ENCODE measurements at regions not wholly inside any gene's neighbourhood (a gene's known extent, or its start where the extent isn't known, plus 50 kb on each side); places are given as distances from the start of the nearest gene placed in this dataset.
A peak's percentile ranks its signal among the peaks of the same experiment; 100 is the strongest.

DNA sequence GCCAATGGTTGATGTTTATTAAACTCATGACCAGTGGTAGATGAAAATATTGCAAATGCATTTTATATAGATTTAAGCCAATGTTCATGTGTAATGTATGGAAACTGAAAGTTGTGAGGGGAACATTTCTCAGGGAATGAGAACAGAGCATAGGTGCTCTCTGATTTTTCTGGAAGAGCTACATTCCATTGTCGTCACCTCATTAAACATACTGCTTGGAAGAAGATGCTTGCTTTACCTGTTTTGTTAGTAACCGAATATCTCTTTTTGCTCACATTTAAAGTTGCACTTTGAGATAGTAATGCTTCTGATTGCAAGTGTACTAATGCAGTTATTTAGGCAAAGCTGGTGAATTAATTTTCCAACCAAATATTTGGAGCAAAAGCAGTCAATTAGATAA lies 93.8 kb upstream of the CLCN4 start:
- H3K9me3 ChIP-seq = no peaks in the 10 kb centered on the region
- TF ChIP-seq, protein P1, sequence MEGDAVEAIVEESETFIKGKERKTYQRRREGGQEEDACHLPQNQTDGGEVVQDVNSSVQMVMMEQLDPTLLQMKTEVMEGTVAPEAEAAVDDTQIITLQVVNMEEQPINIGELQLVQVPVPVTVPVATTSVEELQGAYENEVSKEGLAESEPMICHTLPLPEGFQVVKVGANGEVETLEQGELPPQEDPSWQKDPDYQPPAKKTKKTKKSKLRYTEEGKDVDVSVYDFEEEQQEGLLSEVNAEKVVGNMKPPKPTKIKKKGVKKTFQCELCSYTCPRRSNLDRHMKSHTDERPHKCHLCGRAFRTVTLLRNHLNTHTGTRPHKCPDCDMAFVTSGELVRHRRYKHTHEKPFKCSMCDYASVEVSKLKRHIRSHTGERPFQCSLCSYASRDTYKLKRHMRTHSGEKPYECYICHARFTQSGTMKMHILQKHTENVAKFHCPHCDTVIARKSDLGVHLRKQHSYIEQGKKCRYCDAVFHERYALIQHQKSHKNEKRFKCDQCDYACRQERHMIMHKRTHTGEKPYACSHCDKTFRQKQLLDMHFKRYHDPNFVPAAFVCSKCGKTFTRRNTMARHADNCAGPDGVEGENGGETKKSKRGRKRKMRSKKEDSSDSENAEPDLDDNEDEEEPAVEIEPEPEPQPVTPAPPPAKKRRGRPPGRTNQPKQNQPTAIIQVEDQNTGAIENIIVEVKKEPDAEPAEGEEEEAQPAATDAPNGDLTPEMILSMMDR (IDR thresholded peaks at IDR 0.05) = no peak
- TF ChIP-seq POLR2A (IDR thresholded peaks at IDR 0.05) = no peak
- no peak for TF ChIP-seq POLR2AphosphoS5 (IDR thresholded peaks at IDR 0.05)
- no peak for DNase-seq (ENCODE audit: low spot score in 2 of 2)
- peaks cover 0 to 11% of the 10 kb centered on the region in 2 donors for H3K27me3 ChIP-seq
- intact Hi-C loops (cut with DNase I; ENCODE audit: low total_unique reads) = no loop called here
- H3K27ac ChIP-seq = peak overlapping the region in 1 of 2 donors; percentile 33
- H3K4me1 ChIP-seq = no peaks in the 10 kb centered on the region
- H3K4me3 ChIP-seq = no peak overlapping the region
- H3K36me3 ChIP-seq = no peaks in the 10 kb centered on the region

DNA sequence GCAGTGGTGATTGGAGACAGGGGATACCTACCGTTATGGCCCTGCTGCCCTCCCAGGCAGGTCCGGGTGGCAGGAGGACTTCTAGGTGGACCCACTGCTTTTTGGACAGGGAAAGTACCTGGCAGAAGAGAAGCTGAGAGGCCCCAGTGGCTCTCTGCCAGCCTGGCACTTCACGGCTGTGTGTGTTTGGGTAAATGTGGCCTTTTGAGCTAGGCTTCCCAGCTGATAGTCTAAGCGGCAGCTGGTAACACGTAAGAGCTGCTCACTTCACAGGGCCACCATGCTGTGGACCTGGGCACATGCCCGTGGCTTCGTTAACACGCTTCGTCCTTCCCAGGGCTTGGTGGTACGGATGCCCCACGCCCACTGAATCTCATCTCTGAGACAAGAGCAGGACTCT lies 92.0 kb upstream of the CLCN4 start:
- intact Hi-C loops (cut with DNase I; ENCODE audit: low total_unique reads) = no loop called here

DNA sequence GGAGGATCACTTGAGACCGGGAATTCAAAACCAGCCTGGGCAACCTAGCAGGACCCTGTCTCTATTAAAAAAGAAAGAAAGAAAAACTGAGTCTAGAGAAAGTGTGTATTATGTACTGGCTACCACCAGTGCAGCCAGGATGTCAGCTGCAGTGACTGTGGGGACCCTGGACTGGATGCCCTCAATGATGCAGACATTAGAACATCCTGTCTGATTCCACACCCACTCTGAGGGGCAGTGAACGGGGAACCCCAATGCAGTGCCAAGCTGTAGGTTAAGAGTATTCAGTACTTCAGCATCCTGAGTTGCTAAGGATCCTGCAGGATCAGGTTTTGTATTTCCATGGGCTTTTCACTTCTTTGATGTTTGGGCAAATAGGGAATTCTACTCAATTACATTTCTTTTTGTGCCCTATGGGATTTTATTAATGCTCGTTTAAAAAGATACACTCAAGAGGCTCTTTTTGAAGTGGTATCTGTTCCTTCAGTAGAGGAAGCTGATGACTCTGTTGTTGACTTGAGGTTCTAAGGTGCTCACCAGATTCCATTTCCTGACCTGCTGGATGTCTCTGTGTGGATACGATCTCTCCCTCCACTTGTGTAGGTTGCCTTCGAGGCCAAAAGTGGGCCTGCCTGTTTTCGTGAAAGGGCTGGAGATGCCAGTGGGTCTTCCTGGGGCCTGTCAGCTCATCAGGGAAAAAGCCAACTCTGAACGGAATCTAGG lies 85.9 kb upstream of the CLCN4 start:
- Histone ChIP-seq H3K9me3 (no peaks in the 10 kb centered on the region), H3K27me3 (peaks cover 0 to 13% of the 10 kb centered on the region in 2 donors), H3K27ac (no peak overlapping the region), H3K4me3 (no peak overlapping the region), H3K4me1 (no peaks in the 10 kb centered on the region), H3K36me3 (no peaks in the 10 kb centered on the region)
- TF ChIP-seq POLR2A (IDR thresholded peaks at IDR 0.05) = no peak
- no peak for TF ChIP-seq POLR2AphosphoS5 (IDR thresholded peaks at IDR 0.05)
- TF ChIP-seq, protein P1 (IDR thresholded peaks at IDR 0.05) = no peak
- intact Hi-C loops (cut with DNase I; ENCODE audit: low total_unique reads) = no loop called here
- DNase-seq (ENCODE audit: low spot score in 2 of 2) = no peak

More for the DNA sequence above, 92.0 kb upstream of the CLCN4 start:
- no peak for DNase-seq (ENCODE audit: low spot score in 2 of 2)
- Histone ChIP-seq H3K4me1 (no peaks in the 10 kb centered on the region), H3K36me3 (no peaks in the 10 kb centered on the region), H3K4me3 (no peak overlapping the region), H3K27ac (peak overlapping the region; percentile 48 to 66), H3K9me3 (no peaks in the 10 kb centered on the region), H3K27me3 (peaks cover 0 to 16% of the 10 kb centered on the region in 2 donors)
- TF ChIP-seq POLR2A (IDR thresholded peaks at IDR 0.05) (no peak), POLR2AphosphoS5 (IDR thresholded peaks at IDR 0.05) (no peak)
- TF ChIP-seq, protein P1 (IDR thresholded peaks at IDR 0.05) = no peak

DNA sequence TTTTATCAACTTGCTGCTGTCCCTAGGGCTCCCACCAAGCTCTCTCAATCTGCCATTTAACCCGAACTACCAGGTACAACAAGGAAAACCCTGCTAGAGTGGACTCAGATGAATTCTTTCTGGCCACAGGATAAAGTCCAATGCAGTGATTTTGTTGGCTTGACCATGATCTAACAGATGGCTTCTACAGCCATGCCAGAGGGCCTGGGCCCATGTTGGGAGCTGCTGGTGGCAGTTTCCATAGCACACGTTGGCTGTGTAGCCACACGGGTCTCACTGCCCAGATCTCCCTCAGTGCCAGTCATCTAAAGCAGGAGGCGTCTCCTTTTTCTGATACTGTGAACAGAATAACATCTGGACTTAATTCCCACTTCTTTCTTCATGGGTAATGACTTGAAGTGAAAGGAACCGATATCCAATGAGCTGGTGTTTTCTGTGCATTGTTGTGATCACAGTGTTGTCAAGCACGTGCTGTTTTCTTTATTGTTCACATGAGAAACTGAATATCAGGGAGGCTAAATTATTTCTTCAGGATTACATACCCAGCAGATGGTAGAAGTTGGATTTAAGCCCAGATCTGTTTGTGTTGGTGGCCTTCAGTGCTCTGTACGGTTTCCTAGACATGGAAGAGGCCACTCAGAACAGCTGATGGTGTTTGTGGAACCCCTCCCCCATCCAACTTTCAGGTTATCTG lies 85.2 kb upstream of the CLCN4 start:
- TF ChIP-seq POLR2AphosphoS5 (IDR thresholded peaks at IDR 0.05) (no peak), POLR2A (IDR thresholded peaks at IDR 0.05) (no peak)
- TF ChIP-seq, protein P1 (IDR thresholded peaks at IDR 0.05) = no peak
- DNase-seq (ENCODE audit: low spot score in 2 of 2) = no peak
- H3K27ac ChIP-seq = no peak overlapping the region
- no peaks in the 10 kb centered on the region for H3K9me3 ChIP-seq
- no peaks in the 10 kb centered on the region for H3K36me3 ChIP-seq
- H3K27me3 ChIP-seq = peaks cover 0 to 18% of the 10 kb centered on the region in 2 donors
- no peak overlapping the region for H3K4me3 ChIP-seq
- no peaks in the 10 kb centered on the region for H3K4me1 ChIP-seq
- intact Hi-C loops (cut with DNase I; ENCODE audit: low total_unique reads) = no loop called here

Measured in breast epithelium (tissue), 4 donors.